H4 (cell line): ENCODE measurements at regions not wholly inside any gene's neighbourhood (a gene's known extent, or its start where the extent isn't known, plus 50 kb on each side); places are given as distances from the start of the nearest gene placed in this dataset.

Experiments
- DNase-seq: peaks from one replicate; pipeline ENCODE4 v3.0.0-alpha.2; 2015; ENCODE audit warnings: low spot score

GRCh38 chr15:69626095-69627066 is 173.8 kb downstream of the RPLP1 start:
- DNase-seq: no peak

GRCh38 chr15:69627548-69628158 is 175.0 kb downstream of the RPLP1 start:
- no peak for DNase-seq

GRCh38 chr15:69628256-69629093 is 175.9 kb downstream of the RPLP1 start:
- no peak for DNase-seq

GRCh38 chr15:69629631-69630161 is 177.1 kb downstream of the RPLP1 start:
- DNase-seq: no peak

- no peak for DNase-seq
These were observed 178.4 kb downstream of the RPLP1 start for GRCh38 chr15:69631005-69631404.

- DNase-seq: no peak
These were observed 179.4 kb downstream of the RPLP1 start for GRCh38 chr15:69631978-69632377.

- DNase-seq: no peak
These were observed 182.2 kb downstream of the RPLP1 start for GRCh38 chr15:69634860-69635259.

GRCh38 chr15:69636169-69636915 is 183.7 kb downstream of the RPLP1 start:
- no peak for DNase-seq

GRCh38 chr15:69637818-69638217 is 185.2 kb downstream of the RPLP1 start:
- no peak for DNase-seq

GRCh38 chr15:69643476-69643875 is 190.9 kb downstream of the RPLP1 start:
- DNase-seq: no peak

- DNase-seq: no peak
These were observed 191.4 kb downstream of the RPLP1 start for GRCh38 chr15:69643971-69644370.

GRCh38 chr15:69644876-69645275 is 192.3 kb downstream of the RPLP1 start:
- DNase-seq: no peak

- DNase-seq: no peak
These were observed 194.5 kb downstream of the RPLP1 start for GRCh38 chr15:69647142-69647513.

- DNase-seq: no peak
These were observed 195.6 kb downstream of the RPLP1 start for GRCh38 chr15:69648212-69648611.

GRCh38 chr15:69648775-69649735 is 196.4 kb downstream of the RPLP1 start:
- DNase-seq: no peak

- DNase-seq: no peak
These were observed 199.7 kb downstream of the RPLP1 start for GRCh38 chr15:69652293-69652692.

- no peak for DNase-seq
These were observed 200.2 kb downstream of the RPLP1 start for GRCh38 chr15:69652751-69653305.

GRCh38 chr15:69653306-69653705 is 200.7 kb downstream of the RPLP1 start:
- DNase-seq: no peak

GRCh38 chr15:69653846-69654245 is 201.2 kb downstream of the RPLP1 start:
- no peak for DNase-seq
